ENCODE measurements at regions not wholly inside any gene's neighbourhood (a gene's known extent, or its start where the extent isn't known, plus 50 kb on each side); places are given as distances from the start of the nearest gene placed in this dataset.

DNA sequence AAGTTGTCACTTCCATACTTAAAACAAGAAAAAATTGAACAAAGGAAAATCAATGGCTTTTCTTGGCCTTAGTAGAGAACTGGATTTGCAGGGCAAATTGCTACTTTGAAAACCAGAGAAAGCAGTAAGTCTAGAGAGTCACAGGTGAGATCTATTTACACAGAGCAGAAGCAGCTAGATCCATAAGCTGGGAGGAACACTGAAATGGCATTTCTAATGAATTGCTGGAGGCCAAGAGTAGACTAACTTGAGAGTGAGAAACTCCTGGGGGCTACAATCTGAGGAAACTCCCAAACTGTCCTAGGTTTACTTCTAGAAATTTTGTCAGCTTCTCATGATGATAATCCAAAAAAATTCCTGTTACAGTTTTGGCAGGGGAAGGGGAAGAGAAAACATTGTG lies 133.3 kb downstream of the SPCS3 start:
- H3K27me3 ChIP-seq (ENCODE audit: control insufficient read depth, insufficient read depth, low read length, poor library complexity, severe bottlenecking): no peaks in the 10 kb centered on the region
- H3K36me3 ChIP-seq (ENCODE audit: control insufficient read depth, insufficient read depth, low read length): no peaks in the 10 kb centered on the region
- H3K4me1 Mint-ChIP-seq: no peaks in the 10 kb centered on the region
- no peaks in the 10 kb centered on the region for H3K27me3 Mint-ChIP-seq (ENCODE audit: insufficient read depth)
- H3K9me3 Mint-ChIP-seq: no peaks in the 10 kb centered on the region
- no peak overlapping the region for H3K4me3 Mint-ChIP-seq
- H3K36me3 Mint-ChIP-seq (ENCODE audit: low read depth): no peaks in the 10 kb centered on the region
- no peaks in the 10 kb centered on the region for H3K9me3 ChIP-seq (ENCODE audit: control insufficient read depth, low read length)
- TF ChIP-seq, protein P1, sequence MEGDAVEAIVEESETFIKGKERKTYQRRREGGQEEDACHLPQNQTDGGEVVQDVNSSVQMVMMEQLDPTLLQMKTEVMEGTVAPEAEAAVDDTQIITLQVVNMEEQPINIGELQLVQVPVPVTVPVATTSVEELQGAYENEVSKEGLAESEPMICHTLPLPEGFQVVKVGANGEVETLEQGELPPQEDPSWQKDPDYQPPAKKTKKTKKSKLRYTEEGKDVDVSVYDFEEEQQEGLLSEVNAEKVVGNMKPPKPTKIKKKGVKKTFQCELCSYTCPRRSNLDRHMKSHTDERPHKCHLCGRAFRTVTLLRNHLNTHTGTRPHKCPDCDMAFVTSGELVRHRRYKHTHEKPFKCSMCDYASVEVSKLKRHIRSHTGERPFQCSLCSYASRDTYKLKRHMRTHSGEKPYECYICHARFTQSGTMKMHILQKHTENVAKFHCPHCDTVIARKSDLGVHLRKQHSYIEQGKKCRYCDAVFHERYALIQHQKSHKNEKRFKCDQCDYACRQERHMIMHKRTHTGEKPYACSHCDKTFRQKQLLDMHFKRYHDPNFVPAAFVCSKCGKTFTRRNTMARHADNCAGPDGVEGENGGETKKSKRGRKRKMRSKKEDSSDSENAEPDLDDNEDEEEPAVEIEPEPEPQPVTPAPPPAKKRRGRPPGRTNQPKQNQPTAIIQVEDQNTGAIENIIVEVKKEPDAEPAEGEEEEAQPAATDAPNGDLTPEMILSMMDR (conservative IDR thresholded peaks at IDR 0.05): no peak
- DNase-seq: no peak
- no peak overlapping the region for H3K4me3 ChIP-seq (ENCODE audit: low read length)
- H3K27ac ChIP-seq (ENCODE audit: low read depth, low read length): no peak overlapping the region
- no peaks in the 10 kb centered on the region for H3K4me1 ChIP-seq (ENCODE audit: control insufficient read depth, insufficient read depth, low read length)
- no peak overlapping the region for H3K27ac Mint-ChIP-seq
- H3K9ac ChIP-seq (ENCODE audit: extremely low read depth, low read length, poor library complexity, severe bottlenecking): no peak overlapping the region

DNA sequence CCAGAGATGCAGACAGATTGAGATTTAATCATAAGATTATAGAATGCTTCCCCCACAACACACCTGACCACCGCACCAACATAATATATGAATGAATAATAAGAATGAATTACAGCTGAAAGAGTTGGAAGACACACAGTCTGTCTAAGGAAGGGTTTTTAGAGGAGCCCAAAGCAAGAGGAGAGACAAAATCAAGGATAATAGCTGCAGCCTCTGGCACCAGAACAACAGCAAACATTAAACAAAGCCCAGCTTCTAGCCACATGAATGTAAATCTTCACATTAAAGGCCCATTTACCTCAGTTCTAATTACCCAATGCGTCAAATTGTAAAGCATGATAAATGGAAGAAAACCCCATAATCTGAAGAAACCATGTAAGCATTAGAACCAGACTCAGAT lies 133.9 kb downstream of the SPCS3 start:
- no peak overlapping the region for H3K4me3 Mint-ChIP-seq
- no peaks in the 10 kb centered on the region for H3K27me3 Mint-ChIP-seq (ENCODE audit: insufficient read depth)
- Histone ChIP-seq H3K9me3 (ENCODE audit: control insufficient read depth, low read length) (no peaks in the 10 kb centered on the region), H3K27me3 (ENCODE audit: control insufficient read depth, insufficient read depth, low read length, poor library complexity, severe bottlenecking) (no peaks in the 10 kb centered on the region), H3K27ac (ENCODE audit: low read depth, low read length) (no peak overlapping the region), H3K9ac (ENCODE audit: extremely low read depth, low read length, poor library complexity, severe bottlenecking) (no peak overlapping the region), H3K4me3 (ENCODE audit: low read length) (no peak overlapping the region), H3K4me1 (ENCODE audit: control insufficient read depth, insufficient read depth, low read length) (no peaks in the 10 kb centered on the region), H3K36me3 (ENCODE audit: control insufficient read depth, insufficient read depth, low read length) (no peaks in the 10 kb centered on the region)
- DNase-seq: no peak
- no peaks in the 10 kb centered on the region for H3K9me3 Mint-ChIP-seq
- no peaks in the 10 kb centered on the region for H3K4me1 Mint-ChIP-seq
- WGBS, 2 experiments (ENCODE audit: insufficient coverage in 1 of 2, insufficient read length in 1 of 2): 86% methylated on average over 1 of the region's 2 CpGs; no CpG with 5 or more reads in 1 of the 2 experiments
- H3K27ac Mint-ChIP-seq: no peak overlapping the region
- no peaks in the 10 kb centered on the region for H3K36me3 Mint-ChIP-seq (ENCODE audit: low read depth)
- TF ChIP-seq, protein P1 (conservative IDR thresholded peaks at IDR 0.05): no peak

DNA sequence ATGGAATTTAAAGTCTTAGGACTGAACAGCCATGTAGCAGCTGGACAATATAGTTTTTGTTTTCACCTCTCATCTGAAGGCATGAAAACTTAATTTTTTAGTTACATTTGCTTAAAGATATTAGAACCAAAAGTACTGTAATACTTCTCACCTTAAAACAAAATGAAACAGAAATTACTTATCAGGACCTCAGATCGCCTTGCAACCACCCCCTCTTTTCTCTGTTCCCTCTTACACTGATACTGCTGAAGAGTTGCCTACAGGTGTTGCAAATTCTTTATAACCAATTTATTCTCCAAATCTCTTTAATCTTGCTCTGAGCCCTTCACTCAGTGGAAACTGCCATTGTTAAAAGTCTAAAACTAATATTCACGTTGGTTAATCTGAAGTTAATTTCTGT lies 145.0 kb downstream of the SPCS3 start:
- no peaks in the 10 kb centered on the region for H3K27me3 ChIP-seq (ENCODE audit: control insufficient read depth, insufficient read depth, low read length, poor library complexity, severe bottlenecking)
- no peaks in the 10 kb centered on the region for H3K9me3 ChIP-seq (ENCODE audit: control insufficient read depth, low read length)
- H3K4me3 Mint-ChIP-seq: no peak overlapping the region
- H3K27ac Mint-ChIP-seq: no peak overlapping the region
- H3K4me1 ChIP-seq (ENCODE audit: control insufficient read depth, insufficient read depth, low read length): no peaks in the 10 kb centered on the region
- no peak overlapping the region for H3K9ac ChIP-seq (ENCODE audit: extremely low read depth, low read length, poor library complexity, severe bottlenecking)
- 93 to 96% methylated on average over 2 of the region's 2 CpGs for WGBS, 2 experiments (ENCODE audit: insufficient coverage in 1 of 2, insufficient read length in 1 of 2)
- DNase-seq: no peak
- H3K36me3 ChIP-seq (ENCODE audit: control insufficient read depth, insufficient read depth, low read length): no peaks in the 10 kb centered on the region
- H3K27me3 Mint-ChIP-seq (ENCODE audit: insufficient read depth): no peaks in the 10 kb centered on the region
- no peaks in the 10 kb centered on the region for H3K36me3 Mint-ChIP-seq (ENCODE audit: low read depth)
- H3K4me1 Mint-ChIP-seq: no peaks in the 10 kb centered on the region
- no peak overlapping the region for H3K4me3 ChIP-seq (ENCODE audit: low read length)
- H3K27ac ChIP-seq (ENCODE audit: low read depth, low read length): no peak overlapping the region
- TF ChIP-seq, protein P1 (conservative IDR thresholded peaks at IDR 0.05): no peak
- H3K9me3 Mint-ChIP-seq: no peaks in the 10 kb centered on the region
